ENCODE measurements at regions not wholly inside any gene's neighbourhood (a gene's known extent, or its start where the extent isn't known, plus 50 kb on each side); places are given as distances from the start of the nearest gene placed in this dataset.

DNA sequence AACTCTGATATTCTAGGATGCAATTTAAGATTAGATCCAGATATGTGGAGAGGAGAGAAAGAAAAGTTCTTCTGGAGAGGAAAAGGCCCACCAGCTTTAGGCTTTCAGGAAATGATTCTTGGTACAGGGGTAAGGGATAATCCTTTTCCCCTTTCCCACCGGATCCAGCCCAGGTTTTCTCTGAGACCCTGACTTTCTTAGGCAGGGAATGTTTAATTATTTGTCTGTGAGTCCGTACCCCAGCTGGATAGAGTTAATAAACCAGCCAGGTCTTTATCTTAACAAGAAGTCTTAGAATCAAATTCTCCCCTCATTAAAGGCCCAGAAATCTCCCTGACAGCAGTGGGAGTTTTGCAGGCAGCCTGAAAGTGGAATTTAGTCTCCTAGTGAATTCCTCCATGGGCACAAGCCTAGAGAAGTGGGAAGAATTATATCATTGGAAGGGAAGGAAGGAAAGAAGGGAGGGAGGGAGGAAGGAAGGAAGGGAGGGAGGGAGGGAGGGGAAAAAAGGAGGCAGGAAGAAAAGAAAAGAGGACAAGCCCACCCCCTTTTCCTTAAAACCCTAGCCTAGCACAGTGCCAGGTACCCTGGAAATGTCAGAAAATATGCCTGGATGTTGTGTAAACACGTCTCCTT lies 189.0 kb downstream of the PLPP3 start:
- DNase-seq, result no peak

DNA sequence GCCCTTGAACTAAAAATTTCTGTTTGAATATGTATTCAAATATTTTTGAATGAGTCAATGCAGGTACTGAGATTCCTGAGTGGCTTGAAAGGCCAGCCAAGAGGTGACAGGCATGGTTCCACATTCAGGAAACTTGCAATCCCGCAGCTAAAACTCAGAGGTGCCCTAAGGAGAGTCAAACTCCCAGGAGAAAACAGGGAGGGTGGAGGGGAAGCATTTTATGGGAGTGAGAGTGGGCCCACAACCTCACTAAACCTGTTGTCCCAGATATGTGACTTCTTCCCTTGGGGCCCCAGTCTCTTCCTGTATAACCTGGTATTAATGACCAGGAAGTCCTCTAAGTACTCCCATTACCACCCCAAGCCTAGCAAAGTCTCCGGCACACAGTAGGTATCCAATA lies 189.6 kb downstream of the PLPP3 start:
- no peak for DNase-seq

DNA sequence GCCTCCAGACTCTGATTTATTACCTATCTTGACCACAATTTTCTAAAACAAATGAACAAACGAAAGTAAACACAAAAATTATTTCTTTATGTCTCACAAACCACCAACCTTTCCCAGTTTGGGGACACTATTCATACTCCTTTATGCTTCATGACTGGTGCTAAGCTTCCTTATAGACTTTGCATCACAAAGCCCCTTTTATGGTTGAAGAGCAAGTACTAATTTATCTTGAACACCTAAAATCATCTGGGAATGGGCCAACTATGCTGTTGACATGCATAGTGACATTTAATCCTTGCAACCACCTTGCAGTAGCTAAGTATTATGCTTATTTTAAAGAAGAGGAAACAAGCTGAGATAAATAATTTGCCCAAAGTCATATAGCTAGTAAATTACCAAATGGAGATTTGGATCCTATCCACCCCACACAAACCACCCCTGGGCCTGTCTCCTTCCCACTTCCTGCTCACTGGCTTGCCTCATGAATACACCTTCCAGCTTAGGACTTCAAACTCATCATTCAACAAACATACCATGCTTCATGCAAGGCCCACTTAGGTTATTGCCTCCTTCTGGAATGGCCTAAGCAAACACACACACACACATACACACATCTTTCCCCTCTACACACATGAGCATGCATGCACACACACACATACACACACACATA lies 192.2 kb downstream of the PLPP3 start:
- no peak for DNase-seq

DNA sequence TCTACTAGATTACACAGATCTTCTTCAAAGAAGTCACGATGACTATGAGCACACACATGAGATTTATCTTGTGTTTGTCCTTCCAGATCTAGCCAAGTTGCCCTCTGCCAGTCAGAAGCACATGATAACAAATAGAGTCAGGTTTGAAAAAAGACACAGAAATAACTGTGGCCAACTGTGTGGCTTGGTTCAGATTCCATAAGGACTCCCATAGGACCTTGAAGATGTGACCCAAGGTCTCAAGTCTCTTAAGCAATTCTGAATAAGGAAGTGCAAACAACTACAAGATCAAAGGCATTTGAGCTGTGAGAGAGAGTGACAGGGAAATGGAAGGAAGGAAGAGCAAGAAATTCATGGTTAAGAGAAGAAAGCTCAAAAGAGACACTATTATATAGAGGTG lies 194.0 kb downstream of the PLPP3 start:
- DNase-seq, result no peak

DNA sequence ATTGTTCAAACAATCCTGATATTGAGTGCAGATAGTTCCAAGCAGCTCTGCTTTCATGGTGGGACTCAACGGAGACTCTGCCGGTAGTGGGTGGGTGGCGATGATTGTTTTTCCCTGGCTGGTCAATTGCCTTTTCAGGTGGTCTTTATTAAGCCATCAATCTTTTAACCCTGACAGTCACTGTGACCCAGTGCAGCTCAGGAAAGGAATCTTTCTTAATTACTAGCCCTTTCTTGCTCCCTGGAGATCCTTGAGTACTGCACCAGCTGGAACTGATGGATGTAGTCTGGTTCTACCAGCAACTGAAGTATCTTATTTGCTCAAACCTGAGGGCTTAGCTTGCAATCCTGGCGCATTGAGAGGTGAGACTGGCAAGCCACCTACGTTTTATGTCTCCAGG lies 196.4 kb downstream of the PLPP3 start:
- no peak for DNase-seq

DNA sequence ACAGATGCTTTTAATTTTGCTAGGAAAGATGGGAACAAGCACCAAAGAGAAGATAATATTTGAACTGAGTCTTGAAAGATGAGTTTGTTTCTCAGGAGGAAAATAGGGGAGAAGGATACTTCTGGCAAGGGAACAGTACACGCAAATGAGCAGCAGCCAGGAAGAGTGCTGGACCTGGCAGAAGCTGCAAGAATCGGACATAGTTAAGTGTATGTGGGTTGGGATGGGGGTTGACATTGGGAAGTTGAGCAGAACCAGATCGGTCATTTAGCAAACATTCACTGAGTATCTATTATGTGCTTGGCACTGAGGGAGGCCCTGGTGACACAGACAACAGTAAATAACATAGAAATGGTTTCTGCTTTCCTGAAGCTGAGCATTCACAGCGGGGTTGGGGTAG lies 198.8 kb downstream of the PLPP3 start:
- no peak for DNase-seq

DNA sequence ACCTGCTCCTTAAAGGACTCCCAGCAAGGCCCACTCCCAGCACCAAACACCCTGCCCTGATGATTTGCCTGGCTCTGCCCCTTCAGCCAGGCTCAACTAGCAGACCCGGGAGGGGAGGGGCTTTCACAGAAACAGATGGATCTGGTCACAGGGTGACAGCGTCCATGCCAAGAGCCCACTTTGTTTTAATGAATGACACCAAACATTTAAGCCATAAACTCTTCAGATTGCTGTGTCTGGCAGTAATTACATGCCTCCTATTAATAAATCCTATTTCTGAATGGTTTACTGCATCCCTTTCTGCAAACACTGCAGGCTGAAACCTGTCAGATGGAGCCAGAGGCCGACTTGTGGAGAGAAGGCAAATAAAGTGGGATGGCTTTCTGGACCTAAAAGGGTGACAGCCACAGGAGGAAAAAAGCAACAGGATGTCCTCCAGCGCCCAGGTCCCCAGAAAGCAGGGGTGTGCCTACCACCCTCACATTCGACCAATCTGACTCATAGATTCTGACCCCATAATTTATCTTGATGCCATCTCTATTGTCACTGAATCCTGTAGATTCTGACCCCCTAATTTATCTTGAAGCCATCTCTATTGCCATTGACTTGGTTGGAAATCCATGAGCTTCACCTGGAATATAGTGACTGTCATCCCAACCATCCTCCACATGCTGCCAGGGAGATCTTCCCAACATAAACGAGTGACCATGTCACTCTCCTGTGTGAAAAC lies 200.9 kb downstream of the PLPP3 start:
- no peak for DNase-seq

DNA sequence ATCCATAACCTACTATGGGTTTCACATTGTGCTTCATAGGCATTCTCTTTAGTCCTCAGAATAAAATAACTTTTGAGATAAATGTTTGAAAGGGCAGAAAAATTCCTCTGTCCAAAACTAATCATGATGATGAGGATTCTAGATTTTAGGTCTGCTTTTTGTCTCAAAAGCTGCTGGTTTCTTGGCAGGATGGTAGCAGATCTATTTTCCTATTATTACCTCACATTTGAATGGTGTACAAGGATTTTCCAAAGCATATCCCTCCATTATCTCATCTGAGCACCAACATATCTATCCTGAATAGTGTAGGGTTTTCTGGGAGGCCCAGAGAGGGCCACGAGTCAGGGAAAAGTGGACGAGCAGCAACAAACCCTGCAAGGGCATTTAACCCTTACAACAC lies 201.9 kb downstream of the PLPP3 start:
- DNase-seq, result no peak

DNA sequence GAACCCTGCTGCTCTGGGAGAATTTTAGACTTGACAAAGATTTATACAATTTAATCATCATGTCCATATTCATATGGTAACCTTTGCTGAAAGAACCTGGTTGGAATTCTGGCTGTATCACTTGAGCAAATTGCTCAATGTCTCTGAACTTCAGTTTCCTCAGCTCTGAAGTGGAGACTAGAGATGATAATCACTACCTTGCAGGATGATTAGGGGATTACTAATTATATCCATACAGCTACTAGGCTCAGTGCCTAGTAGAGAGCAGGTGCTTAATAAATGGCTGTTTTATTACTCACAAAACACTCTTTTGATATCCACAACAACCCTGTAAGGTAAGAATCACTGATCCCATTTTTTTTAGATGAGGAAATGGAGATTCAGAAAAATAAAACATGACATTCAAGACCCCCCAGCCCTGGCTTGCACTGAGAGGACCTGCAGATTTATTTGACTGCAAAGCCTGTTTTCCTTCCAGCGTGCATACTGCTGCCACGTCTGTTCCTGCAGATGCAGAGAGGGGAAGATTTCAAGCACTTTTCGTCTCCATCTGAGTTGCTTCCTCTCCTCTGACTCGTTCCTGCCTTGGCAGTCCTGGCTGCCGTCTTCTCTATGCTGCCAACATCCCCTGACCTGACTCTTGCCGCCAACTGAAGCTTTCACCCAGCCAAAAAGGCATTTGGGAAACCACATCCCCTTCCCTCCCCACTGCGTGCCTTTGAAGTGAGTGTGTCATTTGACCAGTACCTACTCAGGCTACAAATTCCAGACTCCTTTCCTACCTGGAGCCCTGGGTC lies 203.0 kb downstream of the PLPP3 start:
- DNase-seq, result no peak

DNA sequence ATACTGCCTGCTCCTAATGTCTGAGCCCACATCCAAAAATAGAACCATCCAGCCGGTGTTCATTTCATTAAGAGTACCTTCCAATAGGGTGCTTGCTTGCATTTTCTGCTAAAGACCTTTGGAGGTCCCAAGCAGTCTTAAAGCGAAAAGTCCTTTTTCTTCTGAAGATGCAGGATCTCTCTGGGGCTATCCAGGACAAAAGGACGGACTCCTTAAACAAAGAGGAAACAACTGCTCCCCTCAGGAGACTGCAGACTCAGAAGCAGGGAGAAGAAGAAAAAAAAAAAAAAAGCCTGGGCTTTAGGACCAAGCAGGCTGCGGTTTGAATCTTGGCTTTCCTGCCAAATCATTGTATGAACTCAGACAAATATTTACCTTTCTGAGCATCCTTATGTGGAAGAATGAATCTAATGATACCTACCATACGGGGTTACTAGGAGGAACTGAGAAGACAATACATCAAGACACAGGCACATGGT lies 204.0 kb downstream of the PLPP3 start:
- no peak for DNase-seq

DNA sequence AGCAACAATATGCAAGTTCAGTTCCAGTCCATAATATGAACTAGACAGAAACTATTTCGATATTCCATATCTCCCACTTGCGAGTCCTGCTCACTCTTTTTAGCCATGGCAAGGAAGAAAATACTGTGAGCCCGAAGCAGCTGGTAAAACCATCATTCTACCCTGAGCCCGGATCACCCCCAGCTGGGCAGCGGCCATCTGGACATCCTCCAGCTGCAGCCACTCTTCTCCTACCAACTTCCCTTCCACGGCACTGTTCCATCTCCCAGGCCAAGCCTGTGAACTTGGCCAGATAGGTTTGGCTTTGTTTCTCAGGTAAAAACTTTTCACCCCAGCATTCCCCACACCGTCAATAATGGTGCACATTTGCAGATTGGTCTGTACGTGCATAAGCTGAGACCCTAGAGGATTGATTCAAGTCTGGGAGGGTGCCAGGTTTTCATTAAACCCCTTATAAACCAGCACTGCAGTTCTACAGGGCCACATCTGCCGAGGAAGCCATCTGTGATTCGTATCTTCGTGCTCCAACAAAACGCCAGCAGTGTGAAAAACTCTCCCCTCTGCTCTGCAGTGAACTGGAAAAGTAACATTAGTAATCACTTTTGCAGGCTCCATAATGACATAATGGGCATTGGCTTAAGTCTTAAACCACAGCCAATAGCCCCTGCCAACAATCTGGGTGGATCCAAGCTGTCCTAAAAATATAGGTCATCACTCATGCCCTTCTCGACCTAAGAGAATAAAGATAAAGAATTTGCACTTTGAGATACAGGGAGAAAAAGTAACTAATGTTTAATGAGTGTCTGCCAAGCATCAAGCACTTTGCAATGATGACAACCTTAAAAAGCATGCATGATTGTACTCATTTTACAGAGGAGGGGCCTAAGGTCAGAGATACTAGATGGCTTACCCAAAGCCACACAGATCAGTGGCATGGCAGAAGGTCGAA lies 205.1 kb downstream of the PLPP3 start:
- DNase-seq, result no peak

DNA sequence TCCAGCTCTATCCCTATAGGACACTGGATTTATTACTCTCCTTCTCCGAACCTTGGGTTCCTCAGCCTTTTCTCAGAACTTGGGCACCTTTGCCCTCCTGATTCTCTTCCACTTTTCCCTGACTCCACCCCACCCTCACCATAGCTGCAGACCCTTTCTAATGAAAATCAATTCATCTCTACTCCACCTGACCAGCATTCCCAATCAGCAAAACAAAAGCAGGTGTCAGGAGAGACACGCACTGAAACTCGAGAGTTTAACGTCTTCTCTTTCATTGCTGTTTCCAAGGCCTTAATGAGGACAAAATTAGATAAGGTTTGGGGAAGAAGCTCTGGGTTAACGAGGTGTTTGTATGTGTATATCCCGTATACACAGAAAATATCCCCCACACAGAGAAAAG lies 208.8 kb downstream of the PLPP3 start:
- no peak for DNase-seq

DNA sequence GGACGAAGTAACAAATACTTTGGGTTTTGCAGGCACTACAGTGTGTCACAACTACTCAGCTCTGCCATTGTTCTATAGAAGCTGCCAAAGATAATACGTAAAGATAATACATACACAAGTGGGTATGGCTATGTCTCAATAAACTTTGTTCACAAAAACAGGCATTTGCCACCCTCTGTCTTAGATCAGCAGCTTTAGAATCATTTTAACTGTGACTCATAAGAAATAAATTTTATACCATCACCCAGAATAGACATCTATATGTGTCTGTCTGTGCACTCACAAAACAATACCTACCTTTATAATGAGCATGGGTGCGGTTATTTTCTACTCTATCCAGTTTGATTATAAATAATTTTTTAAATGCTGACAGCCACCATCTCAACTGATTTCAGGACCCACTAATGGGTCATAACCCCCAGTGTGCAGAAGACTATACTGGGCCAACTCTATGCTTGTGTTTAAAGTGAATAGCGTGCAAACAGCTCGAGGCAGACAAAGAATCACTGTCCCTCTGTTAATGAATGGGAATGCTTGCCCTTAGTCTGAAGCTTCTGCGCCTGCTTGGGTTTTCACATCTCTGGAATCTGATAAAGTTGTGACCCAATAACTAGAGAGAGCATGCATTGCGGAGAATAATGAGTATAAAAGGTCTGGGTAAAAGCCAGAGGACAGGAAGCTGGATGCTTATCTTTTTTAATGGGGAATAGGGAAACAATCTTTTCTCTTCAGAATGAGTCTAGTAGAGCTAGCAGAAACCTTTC lies 216.2 kb downstream of the PLPP3 start:
- no peak for DNase-seq

DNA sequence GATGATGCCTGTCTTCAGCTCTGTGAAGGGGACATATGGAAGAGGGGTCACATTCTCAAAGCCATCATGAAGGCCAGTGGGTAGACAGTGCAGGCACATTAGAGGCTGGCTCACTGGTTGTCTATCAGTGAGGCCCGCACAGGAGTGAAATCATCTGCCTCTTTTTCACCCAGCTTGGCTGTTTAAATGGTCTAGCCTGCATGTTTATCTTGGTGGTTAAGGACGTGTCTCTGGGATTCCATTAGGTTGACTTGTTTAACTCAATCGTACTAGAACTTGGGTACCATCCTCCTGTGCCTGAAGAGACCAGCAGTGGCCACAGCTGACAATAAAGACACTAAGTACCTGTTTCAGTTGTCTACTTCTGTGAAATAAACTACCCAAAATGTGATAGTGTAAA lies 219.3 kb downstream of the PLPP3 start:
- DNase-seq, result no peak

DNA sequence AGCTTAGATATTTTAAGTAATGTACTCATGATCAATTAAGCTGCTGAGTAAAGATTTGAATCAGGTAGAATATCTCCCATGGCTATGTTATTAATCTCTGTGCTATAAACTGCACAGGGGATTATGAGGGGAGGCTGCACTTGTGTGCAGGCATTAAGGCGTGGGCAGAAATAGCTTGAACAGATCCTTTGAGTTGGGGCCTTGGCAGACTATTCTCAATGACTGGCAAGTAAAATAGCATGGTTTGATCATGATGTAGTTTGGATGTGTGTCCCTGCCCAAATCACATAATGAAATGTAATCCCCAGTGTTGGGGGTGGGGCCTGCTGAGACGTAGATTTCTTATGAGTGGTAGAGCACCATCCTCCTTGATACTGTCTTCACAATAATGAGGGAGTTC lies 220.3 kb downstream of the PLPP3 start:
- no peak for DNase-seq

DNA sequence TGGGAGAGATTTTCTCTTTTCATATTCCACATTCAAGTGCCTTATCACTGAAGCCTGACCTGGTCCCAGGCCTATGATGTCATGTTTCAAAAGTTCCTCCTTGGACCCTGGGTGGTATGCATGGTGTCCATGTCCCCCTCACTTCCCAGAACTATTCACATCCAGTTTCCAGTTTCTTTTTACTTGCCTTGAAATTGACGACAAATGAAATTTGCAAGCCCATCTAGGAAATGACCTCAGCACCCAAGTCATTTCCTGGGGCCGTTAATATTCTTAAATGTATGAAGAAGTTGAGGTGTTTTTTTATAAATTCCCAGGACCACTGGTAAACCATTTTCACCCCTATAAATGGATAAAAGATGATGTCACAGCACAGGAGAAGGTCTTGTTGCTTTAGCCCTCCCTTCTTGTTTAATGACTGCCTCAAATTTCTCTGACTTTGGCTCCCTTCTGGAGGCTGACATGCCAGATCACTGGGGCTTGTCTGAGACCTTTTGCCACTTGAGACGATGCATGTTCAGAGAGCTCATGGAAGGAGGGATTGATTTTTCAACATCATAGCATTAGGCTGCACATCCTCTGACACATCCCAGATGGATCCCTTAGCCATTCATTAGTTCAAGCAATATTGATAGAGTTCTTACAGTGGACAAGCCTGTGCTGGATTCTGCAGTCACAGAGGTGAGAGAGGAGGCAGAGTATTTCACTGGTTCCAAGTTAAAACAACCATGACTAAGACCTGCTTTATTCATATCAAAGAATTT lies 221.3 kb downstream of the PLPP3 start:
- DNase-seq, result no peak

DNA sequence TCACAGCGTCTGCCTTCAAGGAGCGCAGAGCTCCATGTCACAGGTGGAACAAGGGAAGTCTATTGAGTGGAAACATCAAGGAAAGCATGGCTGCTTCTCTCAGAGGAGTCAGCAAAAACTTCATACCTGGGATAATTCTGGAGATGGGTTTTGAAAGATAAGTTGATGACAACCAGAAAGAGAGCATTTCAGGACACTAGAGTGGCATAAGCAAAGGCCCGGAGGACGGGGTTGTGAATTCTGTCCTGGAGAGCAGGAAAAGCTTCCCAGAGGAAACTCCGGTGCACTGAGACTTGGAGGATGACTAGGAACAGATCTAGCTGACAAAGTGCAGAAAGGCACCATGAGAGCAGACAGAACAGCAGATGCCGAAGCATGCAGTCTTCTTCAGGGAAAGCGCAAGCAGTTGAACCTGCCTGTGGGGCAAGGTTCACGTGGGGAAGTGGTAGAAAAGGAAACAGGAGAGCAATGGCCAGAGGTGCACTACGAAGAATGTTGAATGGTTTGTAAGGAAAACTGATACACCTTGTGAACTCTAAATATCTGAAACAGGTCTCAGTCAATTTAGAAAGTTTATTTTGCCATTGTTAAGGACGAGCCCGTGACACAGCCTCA lies 222.9 kb downstream of the PLPP3 start:
- no peak for DNase-seq

DNA sequence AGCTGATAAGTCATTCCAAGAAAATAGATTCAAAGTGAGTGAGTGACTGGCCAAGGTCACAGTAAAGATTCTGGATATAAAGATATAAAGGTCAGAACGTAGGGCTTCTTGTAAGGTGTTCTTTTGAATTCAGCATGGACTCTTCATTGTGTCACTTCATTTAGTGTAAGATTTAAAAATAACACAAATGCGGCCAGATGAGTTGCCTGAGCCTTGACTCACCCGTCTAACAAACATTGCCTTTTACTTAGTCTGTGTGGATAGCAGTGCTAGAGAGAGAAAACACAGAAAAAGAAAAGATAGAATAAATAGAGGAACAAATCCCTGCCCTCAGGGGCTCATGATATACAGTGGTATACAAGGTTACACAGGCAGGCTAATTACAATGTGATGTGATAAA lies 223.4 kb downstream of the PLPP3 start:
- no peak for DNase-seq

DNA sequence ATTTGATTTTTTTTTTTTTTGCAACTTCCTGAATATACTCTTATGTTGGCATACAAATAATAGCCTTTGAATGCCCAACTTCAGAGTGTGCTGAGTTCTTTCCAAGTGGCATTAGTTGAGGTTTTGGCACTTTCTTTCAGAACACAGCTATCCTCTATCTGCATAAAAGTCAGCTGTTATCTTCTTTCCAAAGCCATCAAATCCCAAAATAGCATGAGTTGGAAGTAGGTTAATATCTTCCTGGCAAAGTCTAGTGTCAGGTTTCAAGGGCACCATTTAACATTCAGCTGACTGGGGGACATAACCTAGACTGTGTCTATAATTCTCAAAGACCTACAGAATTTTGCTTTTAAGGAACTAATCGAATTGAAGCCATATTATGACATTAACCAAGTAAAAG lies 223.9 kb downstream of the PLPP3 start:
- no peak for DNase-seq

DNA sequence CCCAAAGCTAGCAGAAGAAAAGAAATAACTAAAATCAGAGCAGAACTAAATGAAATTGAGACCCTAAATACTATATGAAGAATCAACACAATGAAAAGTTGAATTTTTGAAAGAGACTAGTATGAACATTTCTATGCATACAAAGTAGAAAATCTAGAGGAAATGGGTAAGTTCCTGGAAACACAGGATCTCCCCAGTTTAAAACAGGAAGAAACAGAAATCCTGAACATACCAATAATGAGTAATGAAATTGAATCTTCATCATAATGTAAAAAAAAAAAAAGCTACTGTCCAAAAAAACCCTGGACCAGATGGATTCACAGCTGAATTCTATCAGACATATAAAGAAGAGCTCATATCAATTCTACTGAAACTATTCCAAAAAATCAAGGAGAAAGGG lies 233.5 kb downstream of the PLPP3 start:
- DNase-seq, result no peak
